ENCODE measurements at regions not wholly inside any gene's neighbourhood (a gene's known extent, or its start where the extent isn't known, plus 50 kb on each side); places are given as distances from the start of the nearest gene placed in this dataset.

GRCh38 chr5:73297430-73297829 is 124.4 kb downstream of the TMEM174 start (continued):
- TF ChIP-seq POU6F1 (CRISPR knock-in tag; IDR thresholded peaks at IDR 0.05; ENCODE audit: borderline replicate concordance, low read depth): no peak
- TF ChIP-seq BACH2 (CRISPR knock-in tag; IDR thresholded peaks at IDR 0.05; ENCODE audit: borderline replicate concordance): no peak
- TF ChIP-seq ARNTL (CRISPR knock-in tag; IDR thresholded peaks at IDR 0.05; ENCODE audit: borderline replicate concordance, low read depth): no peak
- TF ChIP-seq ZNF70 (CRISPR knock-in tag; IDR thresholded peaks at IDR 0.05): no peak
- no peak for TF ChIP-seq PPARA (CRISPR knock-in tag; IDR thresholded peaks at IDR 0.05; ENCODE audit: borderline replicate concordance)

GRCh38 chr5:73296772-73297171 is 123.8 kb downstream of the TMEM174 start:
- no peak for TF ChIP-seq TSHZ2 (CRISPR knock-in tag; IDR thresholded peaks at IDR 0.05)
- no peak for TF ChIP-seq PATZ1 (CRISPR knock-in tag; IDR thresholded peaks at IDR 0.05; ENCODE audit: borderline replicate concordance)
- TF ChIP-seq ESRRG (CRISPR knock-in tag; IDR thresholded peaks at IDR 0.05): no peak
- TF ChIP-seq ZNF565 (CRISPR knock-in tag; conservative IDR thresholded peaks at IDR 0.05; ENCODE audit: low read depth): no peak
- TF ChIP-seq POU6F1 (CRISPR knock-in tag; IDR thresholded peaks at IDR 0.05; ENCODE audit: borderline replicate concordance, low read depth): no peak
- TF ChIP-seq ZFP30 (CRISPR knock-in tag; IDR thresholded peaks at IDR 0.05): no peak
- TF ChIP-seq CSDC2 (CRISPR knock-in tag; IDR thresholded peaks at IDR 0.05): no peak
- no peak for TF ChIP-seq ZFP3 (CRISPR knock-in tag; IDR thresholded peaks at IDR 0.05)
- no peak for TF ChIP-seq ZNF8 (CRISPR knock-in tag; IDR thresholded peaks at IDR 0.05)
- no peak for TF ChIP-seq CREB5 (CRISPR knock-in tag; IDR thresholded peaks at IDR 0.05; ENCODE audit: low read depth)
- TF ChIP-seq PPARA (CRISPR knock-in tag; IDR thresholded peaks at IDR 0.05; ENCODE audit: borderline replicate concordance): no peak
- TF ChIP-seq TCF4 (CRISPR knock-in tag; IDR thresholded peaks at IDR 0.05; ENCODE audit: borderline replicate concordance): no peak
- no peak for TF ChIP-seq RARB (CRISPR knock-in tag; IDR thresholded peaks at IDR 0.05)
- TF ChIP-seq ISL1 (CRISPR knock-in tag; IDR thresholded peaks at IDR 0.05): no peak
- no peak for TF ChIP-seq GLIS3 (CRISPR knock-in tag; IDR thresholded peaks at IDR 0.05)
- TF ChIP-seq SNAI2 (CRISPR knock-in tag; IDR thresholded peaks at IDR 0.05): no peak
- no peak for TF ChIP-seq ZNF70 (CRISPR knock-in tag; IDR thresholded peaks at IDR 0.05)
- no peak for TF ChIP-seq TOX (CRISPR knock-in tag; IDR thresholded peaks at IDR 0.05; ENCODE audit: borderline replicate concordance)
- peak; percentile 36 for ATAC-seq

- ATAC-seq: peak; percentile 42
- TF ChIP-seq TSHZ2 (CRISPR knock-in tag; IDR thresholded peaks at IDR 0.05) (no peak), ESRRG (CRISPR knock-in tag; IDR thresholded peaks at IDR 0.05) (no peak), SNAI2 (CRISPR knock-in tag; IDR thresholded peaks at IDR 0.05) (no peak), ZFP3 (CRISPR knock-in tag; IDR thresholded peaks at IDR 0.05) (no peak), ZC3H10 (CRISPR knock-in tag; IDR thresholded peaks at IDR 0.05) (no peak), ZNF8 (CRISPR knock-in tag; IDR thresholded peaks at IDR 0.05) (no peak), ZNF70 (CRISPR knock-in tag; IDR thresholded peaks at IDR 0.05) (no peak), BACH2 (CRISPR knock-in tag; IDR thresholded peaks at IDR 0.05; ENCODE audit: borderline replicate concordance) (no peak), OSR1 (CRISPR knock-in tag; IDR thresholded peaks at IDR 0.05) (no peak), ARNTL (CRISPR knock-in tag; IDR thresholded peaks at IDR 0.05; ENCODE audit: borderline replicate concordance, low read depth) (no peak), RARB (CRISPR knock-in tag; IDR thresholded peaks at IDR 0.05) (no peak), TCF4 (CRISPR knock-in tag; IDR thresholded peaks at IDR 0.05; ENCODE audit: borderline replicate concordance) (no peak)
Observed at GRCh38 chr5:73295921-73296320, 122.9 kb downstream of the TMEM174 start.
